Femur (tissue), 1 donor: ENCODE measurements at regions not wholly inside any gene's neighbourhood (a gene's known extent, or its start where the extent isn't known, plus 50 kb on each side); places are given as distances from the start of the nearest gene placed in this dataset.

ENCODE experiments used
- DNase-seq: peaks from one replicate; pipeline ENCODE4 v3.0.0-alpha.2; 2017

- DNase-seq, result no peak
Observed at GRCh38 chr15:48058371-48058770, 62.4 kb upstream of the SLC24A5 start.

- DNase-seq, result peak; percentile 81
Observed at GRCh38 chr15:48059791-48060190, 61.0 kb upstream of the SLC24A5 start.

- DNase-seq, result no peak
Observed at GRCh38 chr15:48060396-48060795, 60.4 kb upstream of the SLC24A5 start.

GRCh38 chr15:48061605-48062004 is 59.2 kb upstream of the SLC24A5 start:
- no peak for DNase-seq

- DNase-seq, result no peak
Observed at GRCh38 chr15:48062148-48062872, 58.5 kb upstream of the SLC24A5 start.

GRCh38 chr15:48063411-48063985 is 57.3 kb upstream of the SLC24A5 start:
- no peak for DNase-seq

- no peak for DNase-seq
Observed at GRCh38 chr15:48064421-48064820, 56.4 kb upstream of the SLC24A5 start.

- no peak for DNase-seq
Observed at GRCh38 chr15:48066456-48066855, 54.3 kb upstream of the SLC24A5 start.
